Brain microvascular endothelial cell (primary cell): ENCODE measurements at regions not wholly inside any gene's neighbourhood (a gene's known extent, or its start where the extent isn't known, plus 50 kb on each side); places are given as distances from the start of the nearest gene placed in this dataset.

Experiments
- DNase-seq: peaks from one replicate; pipeline ENCODE4 v3.0.0-alpha.2; 2020
- H3K27ac ChIP-seq: fragments of 250-450 bp; sonication (Bioruptor Pico); 2 replicates; pipeline ENCODE4 v1.5.1; 2020; ENCODE audit warnings: mild to moderate bottlenecking, moderate library complexity
- H3K27me3 ChIP-seq: fragments of 250-450 bp; sonication (Bioruptor Pico); replicated peaks from 2 replicates; pipeline ENCODE4 v1.5.1; 2020; ENCODE audit warnings: mild to moderate bottlenecking
- H3K36me3 ChIP-seq: fragments of 250-450 bp; sonication (Bioruptor Pico); replicated peaks from 2 replicates; pipeline ENCODE4 v1.5.1; 2020; ENCODE audit warnings: mild to moderate bottlenecking
- H3K4me3 ChIP-seq: 2 replicates; pipeline ENCODE4 v1.5.1; 2011; ENCODE audit warnings: low read depth, mild to moderate bottlenecking, control low read depth, low read length, moderate library complexity
- in situ Hi-C: cut with HindIII; loops from 2 replicates; pipeline ENCODE4 v1.10.0; 2017; ENCODE audit warnings: low sequenced_read_pairs, low pct_ligation_motif_present
- TF ChIP-seq, protein P1 (sequence below): IDR thresholded peaks from 2 replicates; pipeline ENCODE4 v1.5.1; 2011; ENCODE audit warnings: low read depth, mild to moderate bottlenecking, moderate library complexity, low read length, control low read depth, inconsistent platforms; ENCODE audit errors: missing control alignments

DNA sequence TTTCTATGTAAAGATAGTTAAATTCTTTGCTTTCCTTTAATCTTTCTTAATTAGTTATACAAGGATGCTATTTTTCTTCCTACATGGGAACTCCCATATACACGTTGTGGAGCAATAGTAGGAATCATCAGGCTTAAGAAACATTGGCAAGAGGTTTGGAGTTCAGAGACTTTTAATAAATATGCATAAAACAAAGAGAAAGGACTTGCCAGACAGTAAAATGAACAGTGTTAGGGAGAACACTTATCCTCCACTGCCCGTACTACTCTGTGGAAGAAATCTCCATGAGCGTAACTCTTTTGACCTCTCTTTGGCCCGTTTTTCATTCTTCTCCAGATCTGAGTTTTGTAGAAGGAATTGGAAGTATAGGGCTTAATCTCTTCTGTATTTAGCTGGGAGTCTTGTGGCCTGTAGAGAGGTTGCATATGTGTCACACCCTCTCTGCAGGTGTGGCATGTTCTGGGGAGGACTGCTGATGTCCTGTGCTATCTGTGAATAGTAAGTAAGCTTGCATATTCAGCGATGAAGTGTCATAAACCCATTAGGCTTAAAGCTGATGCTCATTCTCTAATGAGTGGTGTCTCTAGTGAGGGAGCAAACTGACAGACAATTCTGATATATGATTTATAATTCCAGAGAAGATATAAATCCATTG lies 455.4 kb upstream of the FAR2 start:
- in situ Hi-C loops, result no loop called here
- Histone ChIP-seq H3K27ac (no peak overlapping the region), H3K36me3 (no peaks in the 10 kb centered on the region), H3K27me3 (no peaks in the 10 kb centered on the region), H3K4me3 (no peak overlapping the region)
- TF ChIP-seq, protein P1, sequence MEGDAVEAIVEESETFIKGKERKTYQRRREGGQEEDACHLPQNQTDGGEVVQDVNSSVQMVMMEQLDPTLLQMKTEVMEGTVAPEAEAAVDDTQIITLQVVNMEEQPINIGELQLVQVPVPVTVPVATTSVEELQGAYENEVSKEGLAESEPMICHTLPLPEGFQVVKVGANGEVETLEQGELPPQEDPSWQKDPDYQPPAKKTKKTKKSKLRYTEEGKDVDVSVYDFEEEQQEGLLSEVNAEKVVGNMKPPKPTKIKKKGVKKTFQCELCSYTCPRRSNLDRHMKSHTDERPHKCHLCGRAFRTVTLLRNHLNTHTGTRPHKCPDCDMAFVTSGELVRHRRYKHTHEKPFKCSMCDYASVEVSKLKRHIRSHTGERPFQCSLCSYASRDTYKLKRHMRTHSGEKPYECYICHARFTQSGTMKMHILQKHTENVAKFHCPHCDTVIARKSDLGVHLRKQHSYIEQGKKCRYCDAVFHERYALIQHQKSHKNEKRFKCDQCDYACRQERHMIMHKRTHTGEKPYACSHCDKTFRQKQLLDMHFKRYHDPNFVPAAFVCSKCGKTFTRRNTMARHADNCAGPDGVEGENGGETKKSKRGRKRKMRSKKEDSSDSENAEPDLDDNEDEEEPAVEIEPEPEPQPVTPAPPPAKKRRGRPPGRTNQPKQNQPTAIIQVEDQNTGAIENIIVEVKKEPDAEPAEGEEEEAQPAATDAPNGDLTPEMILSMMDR, result no peak
- no peak for DNase-seq

GRCh38 chr12:28698553-28698952 lies 450.5 kb upstream of the FAR2 start:
- Histone ChIP-seq H3K27me3 (no peaks in the 10 kb centered on the region), H3K36me3 (no peaks in the 10 kb centered on the region), H3K27ac (no peak overlapping the region), H3K4me3 (no peak overlapping the region)
- TF ChIP-seq, protein P1, result no peak
- in situ Hi-C loops, result no loop called here
- DNase-seq, result no peak

DNA sequence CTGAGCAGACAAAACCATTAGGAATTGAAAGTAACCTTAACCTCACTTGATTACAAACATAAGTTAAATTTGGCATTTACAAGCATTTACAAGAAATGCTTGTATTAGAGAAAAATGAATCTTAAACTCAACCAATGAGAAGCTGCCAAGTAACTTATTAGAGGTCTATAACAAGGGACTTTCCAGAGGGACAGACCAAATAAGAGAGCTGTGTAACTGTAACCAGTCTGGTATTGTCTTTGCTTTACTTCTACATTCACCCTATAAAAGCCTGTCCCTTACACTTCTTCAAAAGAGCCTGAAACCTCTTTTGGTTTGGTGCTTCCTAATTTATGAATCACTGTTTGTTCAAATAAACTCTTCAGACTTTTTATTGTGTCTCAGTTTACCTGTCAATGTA lies 450.0 kb upstream of the FAR2 start:
- TF ChIP-seq, protein P1, result no peak
- no peaks in the 10 kb centered on the region for H3K27me3 ChIP-seq
- in situ Hi-C loops, result no loop called here

GRCh38 chr12:28700161-28700560 lies 448.9 kb upstream of the FAR2 start:
- H3K27me3 ChIP-seq, result no peaks in the 10 kb centered on the region
- no peak for DNase-seq
- in situ Hi-C loops, result no loop called here
- H3K4me3 ChIP-seq, result no peak overlapping the region
- TF ChIP-seq, protein P1, result no peak
- no peak overlapping the region for H3K27ac ChIP-seq
- H3K36me3 ChIP-seq, result no peaks in the 10 kb centered on the region

More for the DNA sequence above, 450.0 kb upstream of the FAR2 start:
- DNase-seq, result no peak
- Histone ChIP-seq H3K36me3 (no peaks in the 10 kb centered on the region), H3K27ac (no peak overlapping the region), H3K4me3 (no peak overlapping the region)

GRCh38 chr12:28704477-28705169 lies 444.5 kb upstream of the FAR2 start:
- DNase-seq, result no peak
- Histone ChIP-seq H3K27me3 (no peaks in the 10 kb centered on the region), H3K27ac (no peak overlapping the region), H3K4me3 (no peak overlapping the region), H3K36me3 (no peaks in the 10 kb centered on the region)
- TF ChIP-seq, protein P1, result no peak
- in situ Hi-C loops, result no loop called here
